Left lung (tissue), 4 donors: ENCODE measurements at regions not wholly inside any gene's neighbourhood (a gene's known extent, or its start where the extent isn't known, plus 50 kb on each side); places are given as distances from the start of the nearest gene placed in this dataset.

Source experiments
- ATAC-seq: fragments of 200-7000 bp; cut with Tn5 transposase; one replicate; pipeline ENCODE4 v1.9.1; 2020; ENCODE audit warnings: moderate library complexity
- DNase-seq, 4 donors: peaks; one replicate each; pipeline ENCODE4 v3.0.0-alpha.2; 2013 to 2020
- H3K27ac ChIP-seq, 2 donors: fragments of 200-600 bp; sonication (generic) in 1 of 2; one replicate each; pipeline versions ENCODE4 v1.5.0 to v1.8.0; 2020 to 2021
- H3K27me3 ChIP-seq, 2 donors: fragments of 200-600 bp; sonication (generic) in 1 of 2; one replicate each; pipeline versions ENCODE4 v1.5.0 to v1.8.0; 2020 to 2021
- H3K36me3 ChIP-seq, 2 donors: fragments of 200-600 bp; sonication (generic) in 1 of 2; one replicate each; pipeline versions ENCODE4 v1.5.0 to v1.8.0; 2020 to 2021
- H3K4me1 ChIP-seq, 2 donors: fragments of 200-600 bp; one replicate each; pipeline ENCODE4 v1.8.0; 2021
- H3K4me3 ChIP-seq, 2 donors: fragments of 200-600 bp; sonication (generic) in 1 of 2; one replicate each; pipeline versions ENCODE4 v1.5.0 to v1.8.0; 2020 to 2021; ENCODE audit warnings: mild to moderate bottlenecking in 1 of 2
- H3K9me3 ChIP-seq, 2 donors: fragments of 200-600 bp; sonication (generic) in 1 of 2; one replicate each; pipeline versions ENCODE4 v1.5.0 to v1.8.0; 2020 to 2021
- intact Hi-C, 2 donors: fragments of 100-400 bp; cut with DNase I; formaldehyde crosslinking; loops; one replicate each; pipeline versions ENCODE4 v1.11.2 to v1.14.2; 2022
- TF ChIP-seq, protein P1 (sequence below), 2 donors: fragments of 200-600 bp; sonication (generic) in 1 of 2; IDR thresholded peaks; one replicate each; pipeline versions ENCODE4 v1.5.0 to v1.8.0; 2021; ENCODE audit warnings: antibody characterized with exemption in 2 of 2
- donor health status: DM: no; HTN: yes; CAD: no.
- donor health status: DM: no; HTN: no; CAD: no.

DNA sequence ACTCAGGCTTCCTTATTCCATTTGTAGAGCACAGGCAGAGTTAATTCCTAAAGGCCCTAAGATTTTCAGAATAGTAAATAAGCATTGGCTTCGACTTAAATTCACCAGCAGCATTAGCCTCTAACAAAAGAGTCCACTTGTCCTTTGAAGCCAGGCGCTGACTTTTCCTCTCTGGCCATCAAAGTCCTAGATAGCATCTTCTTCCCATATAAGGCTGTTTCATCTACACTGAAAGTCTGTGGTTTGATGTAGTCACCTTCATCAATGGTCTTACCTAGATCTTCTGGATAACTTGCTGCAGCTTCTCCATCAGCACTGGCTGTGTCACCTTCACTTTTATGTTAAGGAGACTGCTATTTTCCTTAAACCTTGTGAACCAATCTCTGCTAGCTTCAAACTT, 118.3 kb upstream of the SOX6 start:
- DNase-seq, result no peak
- intact Hi-C loops, result no loop called here

DNA sequence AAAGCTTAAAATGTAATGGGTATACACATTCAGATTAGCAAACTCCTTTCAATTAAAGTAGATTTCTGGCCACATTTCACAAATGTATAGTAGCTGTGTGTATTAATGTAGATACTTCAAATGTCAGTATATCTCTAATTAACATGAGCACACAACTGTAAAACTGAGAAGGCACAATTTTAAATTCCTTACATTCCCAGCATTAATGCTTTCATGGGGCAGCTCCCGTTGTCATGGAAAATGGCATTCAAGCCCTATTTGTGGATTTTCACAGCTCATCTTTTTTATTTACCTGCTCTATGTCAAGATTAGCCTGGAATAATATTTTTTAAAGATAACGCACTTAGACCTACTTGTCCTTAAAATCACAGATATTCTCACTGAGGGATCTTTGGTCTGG, 113.6 kb upstream of the SOX6 start:
- no peak overlapping the region for H3K4me3 ChIP-seq
- no peaks in the 10 kb centered on the region for H3K9me3 ChIP-seq
- ATAC-seq (no peak), DNase-seq (no peak)
- H3K36me3 ChIP-seq, result no peaks in the 10 kb centered on the region
- TF ChIP-seq, protein P1, sequence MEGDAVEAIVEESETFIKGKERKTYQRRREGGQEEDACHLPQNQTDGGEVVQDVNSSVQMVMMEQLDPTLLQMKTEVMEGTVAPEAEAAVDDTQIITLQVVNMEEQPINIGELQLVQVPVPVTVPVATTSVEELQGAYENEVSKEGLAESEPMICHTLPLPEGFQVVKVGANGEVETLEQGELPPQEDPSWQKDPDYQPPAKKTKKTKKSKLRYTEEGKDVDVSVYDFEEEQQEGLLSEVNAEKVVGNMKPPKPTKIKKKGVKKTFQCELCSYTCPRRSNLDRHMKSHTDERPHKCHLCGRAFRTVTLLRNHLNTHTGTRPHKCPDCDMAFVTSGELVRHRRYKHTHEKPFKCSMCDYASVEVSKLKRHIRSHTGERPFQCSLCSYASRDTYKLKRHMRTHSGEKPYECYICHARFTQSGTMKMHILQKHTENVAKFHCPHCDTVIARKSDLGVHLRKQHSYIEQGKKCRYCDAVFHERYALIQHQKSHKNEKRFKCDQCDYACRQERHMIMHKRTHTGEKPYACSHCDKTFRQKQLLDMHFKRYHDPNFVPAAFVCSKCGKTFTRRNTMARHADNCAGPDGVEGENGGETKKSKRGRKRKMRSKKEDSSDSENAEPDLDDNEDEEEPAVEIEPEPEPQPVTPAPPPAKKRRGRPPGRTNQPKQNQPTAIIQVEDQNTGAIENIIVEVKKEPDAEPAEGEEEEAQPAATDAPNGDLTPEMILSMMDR (IDR thresholded peaks at IDR 0.05), result no peak
- H3K27me3 ChIP-seq, result no peaks in the 10 kb centered on the region
- H3K4me1 ChIP-seq, result no peaks in the 10 kb centered on the region
- intact Hi-C loops, result no loop called here
- no peak overlapping the region for H3K27ac ChIP-seq

More for the DNA sequence above, 118.3 kb upstream of the SOX6 start:
- Histone ChIP-seq H3K27me3 (no peaks in the 10 kb centered on the region), H3K9me3 (no peaks in the 10 kb centered on the region), H3K4me3 (no peak overlapping the region), H3K27ac (no peak overlapping the region), H3K4me1 (no peaks in the 10 kb centered on the region), H3K36me3 (no peaks in the 10 kb centered on the region)
- no peak for ATAC-seq
- TF ChIP-seq, protein P1 (IDR thresholded peaks at IDR 0.05), result no peak

DNA sequence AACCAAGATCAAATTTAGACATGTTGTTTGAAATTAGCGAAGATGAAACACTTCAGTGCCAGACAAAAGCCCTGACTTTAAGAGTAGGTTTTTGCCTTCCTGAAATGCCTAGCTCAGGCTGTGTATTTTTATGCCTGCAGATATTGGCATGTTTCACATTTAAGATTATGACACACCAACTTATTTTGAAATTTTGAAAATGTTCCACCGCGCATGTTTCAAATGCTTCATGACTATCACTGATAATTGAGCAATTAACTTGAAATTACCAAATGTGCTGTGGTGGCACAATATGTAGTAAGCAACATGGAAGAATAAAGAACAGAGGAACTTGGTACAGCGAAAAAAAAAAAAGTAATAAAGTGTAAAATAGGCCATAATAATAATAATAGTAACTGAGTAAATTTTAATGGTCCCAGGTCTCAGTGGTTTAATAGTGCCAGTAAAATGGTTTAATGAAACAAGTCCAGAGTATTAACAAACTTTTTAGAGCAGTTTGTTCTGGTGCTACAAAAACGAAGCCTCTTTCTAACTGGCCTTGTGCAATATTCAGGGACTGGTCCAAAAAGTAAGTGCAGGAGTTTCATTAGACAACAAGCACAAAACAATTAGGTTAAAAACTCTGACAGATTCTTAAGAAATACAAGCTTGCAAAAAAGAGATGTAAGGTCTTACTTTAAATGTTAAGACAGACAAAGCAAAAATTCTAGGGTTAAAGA, 112.5 kb upstream of the SOX6 start:
- intact Hi-C loops, result no loop called here
- H3K27ac ChIP-seq, result no peak overlapping the region
- ATAC-seq (no peak), DNase-seq (peak in 1 of 4 donors; percentile 29)
- no peaks in the 10 kb centered on the region for H3K9me3 ChIP-seq
- H3K36me3 ChIP-seq, result no peaks in the 10 kb centered on the region
- no peak overlapping the region for H3K4me3 ChIP-seq
- no peaks in the 10 kb centered on the region for H3K27me3 ChIP-seq
- TF ChIP-seq, protein P1 (IDR thresholded peaks at IDR 0.05), result no peak
- H3K4me1 ChIP-seq, result no peaks in the 10 kb centered on the region

DNA sequence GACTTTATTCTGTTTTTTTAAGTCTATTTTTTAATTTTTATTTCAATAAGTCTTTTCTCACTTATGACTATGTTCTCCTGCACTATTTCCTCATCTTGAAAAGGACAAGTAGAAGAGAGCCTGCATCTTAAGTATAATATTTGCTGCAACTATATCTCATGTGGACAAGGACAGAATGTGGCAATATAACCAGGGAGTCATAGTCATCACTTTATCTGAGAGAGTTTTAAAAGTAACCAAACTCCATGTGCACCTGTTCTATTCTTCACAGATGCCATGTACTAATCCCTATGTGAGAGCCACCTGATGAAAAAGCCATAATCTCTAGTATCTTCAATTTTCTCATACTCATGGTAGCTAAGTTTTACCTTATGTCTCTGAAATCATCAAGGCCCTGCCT, 104.2 kb upstream of the SOX6 start:
- TF ChIP-seq, protein P1 (IDR thresholded peaks at IDR 0.05), result no peak
- H3K9me3 ChIP-seq, result no peaks in the 10 kb centered on the region
- H3K4me3 ChIP-seq, result no peak overlapping the region
- ATAC-seq (no peak), DNase-seq (no peak)
- H3K36me3 ChIP-seq, result no peaks in the 10 kb centered on the region
- intact Hi-C loops, result no loop called here
- no peak overlapping the region for H3K27ac ChIP-seq
- H3K27me3 ChIP-seq, result no peaks in the 10 kb centered on the region
- H3K4me1 ChIP-seq, result no peaks in the 10 kb centered on the region

DNA sequence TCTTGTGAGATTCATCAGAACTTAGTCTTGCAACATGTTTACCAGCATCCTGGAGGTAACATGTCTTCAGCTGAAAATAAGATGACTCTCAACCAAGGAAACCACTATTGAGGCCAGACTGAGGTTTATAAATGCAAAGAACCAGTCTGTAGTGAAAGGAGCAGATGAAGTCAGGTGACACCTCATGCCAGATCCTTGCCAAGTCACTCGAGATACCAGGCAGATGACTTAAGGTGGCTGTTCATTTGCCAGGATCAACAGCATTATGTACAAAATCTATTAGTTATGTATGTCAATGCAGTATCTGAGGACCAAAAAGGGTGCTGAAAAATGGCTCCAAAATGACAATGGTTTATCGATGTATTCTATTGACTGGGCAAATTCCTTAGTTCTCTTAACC, 100.0 kb upstream of the SOX6 start:
- TF ChIP-seq, protein P1 (IDR thresholded peaks at IDR 0.05), result no peak
- Histone ChIP-seq H3K27me3 (no peaks in the 10 kb centered on the region), H3K4me1 (no peaks in the 10 kb centered on the region), H3K4me3 (no peak overlapping the region), H3K27ac (no peak overlapping the region), H3K36me3 (no peaks in the 10 kb centered on the region), H3K9me3 (no peaks in the 10 kb centered on the region)
- DNase-seq (no peak), ATAC-seq (no peak)
- intact Hi-C loops, result no loop called here
